Transverse colon (tissue), 4 donors: ENCODE measurements at regions not wholly inside any gene's neighbourhood (a gene's known extent, or its start where the extent isn't known, plus 50 kb on each side); places are given as distances from the start of the nearest gene placed in this dataset.

ENCODE experiments used
- DNase-seq: peaks from one replicate; pipeline ENCODE4 v3.0.0-alpha.2; 2019
- H3K27ac ChIP-seq, 4 donors: fragments of 200-600 bp; sonication (generic); 2 replicates each; pipeline ENCODE4 v1.5.1; 2016 to 2018; ENCODE audit warnings: inconsistent platforms in 4 of 4
- H3K27me3 ChIP-seq: fragments of 200-600 bp; sonication (generic); 2 replicates; pipeline ENCODE4 v1.5.1; 2017; ENCODE audit warnings: inconsistent platforms
- H3K36me3 ChIP-seq, 4 donors: fragments of 200-600 bp; sonication (generic); 2 replicates each; pipeline ENCODE4 v1.5.1; 2017 to 2019; ENCODE audit warnings: inconsistent platforms in 4 of 4
- H3K4me1 ChIP-seq, 4 donors: fragments of 200-600 bp; sonication (generic); 2 replicates each; pipeline ENCODE4 v1.5.1; 2017 to 2020; ENCODE audit warnings: inconsistent platforms in 4 of 4
- H3K4me3 ChIP-seq, 4 donors: fragments of 200-600 bp; sonication (generic); 1 replicate in 1 of 4; 2 replicates in 3 of 4; pipeline versions ENCODE4 v1.5.1 to v1.6.1; 2017 to 2019; ENCODE audit warnings: inconsistent platforms in 4 of 4
- H3K9me3 ChIP-seq, 2 donors: fragments of 200-600 bp; sonication (generic); 2 replicates each; pipeline ENCODE4 v1.5.1; 2017 to 2019; ENCODE audit warnings: inconsistent platforms in 2 of 2
- EP300 ChIP-seq: sonication (generic); formaldehyde crosslinking; IDR thresholded peaks from one replicate; pipeline ENCODE4 v1.6.1; 2017; ENCODE audit warnings: antibody characterized with exemption, low read depth
- POLR2A ChIP-seq: fragments of 450-650 bp; IDR thresholded peaks from one replicate; pipeline ENCODE4 v1.6.1; 2016; ENCODE audit warnings: antibody characterized with exemption, mild to moderate bottlenecking, moderate library complexity
- POLR2AphosphoS5 ChIP-seq, 3 donors: sonication (generic); formaldehyde crosslinking; IDR thresholded peaks; one replicate each; pipeline ENCODE4 v1.6.1; 2016; ENCODE audit warnings: antibody characterized with exemption in 3 of 3
- WGBS, 2 donors: methylation state at CpG; one replicate each; pipeline ENCODE4 v1.1.5; 2018; ENCODE audit warnings: low coverage in 1 of 2; 5-methylcytosine and 5-hydroxymethylcytosine counted together
- in situ Hi-C, 4 donors: fragments of 200-750 bp; cut with MboI; loops; one replicate each; pipeline versions ENCODE4 v1.15.0 to v1.15.1; 2017; ENCODE audit warnings: low sequenced_read_pairs in 3 of 4, low pct_ligation_motif_present in 1 of 4, low pct_unique_long_range_greater_than_20kb in 1 of 4
- intact Hi-C: fragments of 100-400 bp; cut with DNase I; formaldehyde crosslinking; loops from one replicate; pipeline ENCODE4 v1.15.1; 2023; ENCODE audit warnings: low total_unique reads
- TF ChIP-seq, protein P1 (sequence below), 5 experiments: fragments of 200-600 bp in 3 of 5; fragments of 450-650 bp in 2 of 5; sonication (generic) in 3 of 5; IDR thresholded peaks; 1 replicate in 2 of 5; 2 replicates in 3 of 5; pipeline ENCODE4 v1.5.1; 2016 to 2017; ENCODE audit warnings: antibody characterized with exemption in 5 of 5, inconsistent platforms in 3 of 5, mild to moderate bottlenecking in 2 of 5, moderate library complexity in 1 of 5

DNA sequence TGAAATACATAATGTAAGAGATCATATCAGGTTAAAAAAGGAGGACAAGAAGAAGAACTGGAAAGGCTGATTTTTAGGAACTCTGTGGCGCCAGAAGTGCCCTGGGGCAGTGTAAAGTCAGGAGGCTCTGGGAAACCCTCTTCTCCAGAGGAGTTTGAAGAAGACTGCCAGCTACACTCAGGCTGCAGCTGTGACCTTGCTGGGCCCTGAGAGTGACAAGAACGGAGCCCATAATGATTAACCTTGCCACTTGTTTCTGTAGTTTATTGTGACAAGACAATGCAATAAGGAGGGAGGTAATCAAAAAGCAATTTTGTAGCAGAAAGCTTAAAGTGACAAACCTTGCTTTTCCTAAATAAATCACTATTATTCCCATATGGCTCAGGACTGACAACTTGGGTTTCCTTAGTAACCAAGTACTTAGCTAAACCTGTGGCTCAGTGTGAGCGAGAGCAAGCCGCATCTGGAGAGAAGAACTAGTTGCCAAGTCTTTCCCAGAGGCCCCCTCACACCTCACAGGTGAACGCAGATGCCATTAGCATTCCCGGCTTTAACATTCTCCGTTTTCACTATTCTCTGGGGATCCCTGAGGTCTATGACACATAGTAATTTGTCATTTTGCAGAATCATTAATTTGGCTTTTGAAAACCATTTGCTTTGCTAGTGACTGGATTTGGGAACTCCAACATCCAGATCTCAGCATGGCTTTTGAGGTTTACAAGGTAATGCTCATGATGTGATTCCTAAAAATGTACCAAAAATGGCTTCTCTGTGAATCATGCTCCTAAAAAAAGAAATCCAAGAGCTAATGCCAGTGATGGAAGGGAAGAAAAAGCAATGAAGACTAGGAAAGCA is 115.9 kb downstream of the OMA1 start:
- Histone ChIP-seq H3K36me3 (no peaks in the 10 kb centered on the region), H3K4me1 (no peaks in the 10 kb centered on the region), H3K4me3 (no peak overlapping the region), H3K27ac (no peak overlapping the region), H3K27me3 (no peaks in the 10 kb centered on the region), H3K9me3 (no peaks in the 10 kb centered on the region)
- intact Hi-C loops, result no loop called here
- TF ChIP-seq EP300 (no peak), POLR2A (no peak), POLR2AphosphoS5 (IDR thresholded peaks at IDR 0.05) (no peak)
- TF ChIP-seq, protein P1, sequence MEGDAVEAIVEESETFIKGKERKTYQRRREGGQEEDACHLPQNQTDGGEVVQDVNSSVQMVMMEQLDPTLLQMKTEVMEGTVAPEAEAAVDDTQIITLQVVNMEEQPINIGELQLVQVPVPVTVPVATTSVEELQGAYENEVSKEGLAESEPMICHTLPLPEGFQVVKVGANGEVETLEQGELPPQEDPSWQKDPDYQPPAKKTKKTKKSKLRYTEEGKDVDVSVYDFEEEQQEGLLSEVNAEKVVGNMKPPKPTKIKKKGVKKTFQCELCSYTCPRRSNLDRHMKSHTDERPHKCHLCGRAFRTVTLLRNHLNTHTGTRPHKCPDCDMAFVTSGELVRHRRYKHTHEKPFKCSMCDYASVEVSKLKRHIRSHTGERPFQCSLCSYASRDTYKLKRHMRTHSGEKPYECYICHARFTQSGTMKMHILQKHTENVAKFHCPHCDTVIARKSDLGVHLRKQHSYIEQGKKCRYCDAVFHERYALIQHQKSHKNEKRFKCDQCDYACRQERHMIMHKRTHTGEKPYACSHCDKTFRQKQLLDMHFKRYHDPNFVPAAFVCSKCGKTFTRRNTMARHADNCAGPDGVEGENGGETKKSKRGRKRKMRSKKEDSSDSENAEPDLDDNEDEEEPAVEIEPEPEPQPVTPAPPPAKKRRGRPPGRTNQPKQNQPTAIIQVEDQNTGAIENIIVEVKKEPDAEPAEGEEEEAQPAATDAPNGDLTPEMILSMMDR (IDR thresholded peaks at IDR 0.05), result no peak
- in situ Hi-C loops, result no loop called here
- 79 to 88% methylated on average over 4 to 7 of the region's 7 CpGs for WGBS, 2 donors
- no peak for DNase-seq

DNA sequence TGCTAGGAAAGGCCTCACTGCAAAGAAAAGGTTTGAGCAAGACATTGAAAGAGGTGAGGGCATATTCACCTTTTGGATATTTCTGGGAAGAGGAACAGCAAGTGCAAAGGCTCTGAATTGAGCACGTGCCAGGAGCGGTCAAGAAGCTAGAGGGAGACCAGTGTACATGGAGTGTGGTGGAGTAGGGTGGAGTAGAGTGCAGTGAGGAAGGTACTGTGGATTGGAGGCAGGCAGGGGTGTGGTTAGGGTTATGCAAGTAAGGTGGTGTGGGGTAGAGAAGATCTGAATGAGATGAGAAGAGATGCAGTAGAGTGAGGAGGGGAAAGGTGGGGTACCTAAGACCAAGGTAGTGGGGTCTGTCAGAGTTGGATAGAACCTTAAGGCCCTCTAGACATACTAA is 119.6 kb downstream of the OMA1 start:
- 88 to 90% methylated on average over 2 of the region's 2 CpGs for WGBS, 2 donors
- intact Hi-C loops, result no loop called here
- no peaks in the 10 kb centered on the region for H3K9me3 ChIP-seq
- in situ Hi-C loops, result no loop called here
- H3K27me3 ChIP-seq, result no peaks in the 10 kb centered on the region
- no peaks in the 10 kb centered on the region for H3K4me1 ChIP-seq
- no peak for DNase-seq
- TF ChIP-seq, protein P1 (IDR thresholded peaks at IDR 0.05), result no peak
- TF ChIP-seq EP300, result no peak
- no peak for TF ChIP-seq POLR2AphosphoS5 (IDR thresholded peaks at IDR 0.05)
- TF ChIP-seq POLR2A, result no peak
- no peak overlapping the region for H3K4me3 ChIP-seq
- no peak overlapping the region for H3K27ac ChIP-seq
- no peaks in the 10 kb centered on the region for H3K36me3 ChIP-seq

DNA sequence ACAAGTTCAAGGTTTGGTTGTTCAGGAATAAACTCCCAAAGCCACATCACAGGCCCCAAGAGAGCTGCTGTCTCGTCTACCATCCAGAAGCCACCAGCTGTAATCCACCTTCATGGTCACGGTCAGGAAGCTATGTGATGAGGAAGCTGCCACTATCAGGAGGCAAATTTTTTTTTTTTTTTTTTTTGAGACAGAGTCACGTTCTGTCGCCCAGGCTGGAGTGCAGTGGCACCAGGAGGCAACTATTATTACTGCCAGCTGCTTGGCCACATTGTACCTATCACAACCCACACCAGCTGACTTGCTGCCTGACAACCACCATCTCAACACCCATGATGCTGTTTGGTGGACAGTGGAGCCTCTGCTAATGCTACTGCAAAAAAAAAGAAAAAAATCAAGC is 124.1 kb downstream of the OMA1 start:
- in situ Hi-C loops, result no loop called here
- Histone ChIP-seq H3K27ac (no peak overlapping the region), H3K9me3 (no peaks in the 10 kb centered on the region), H3K27me3 (no peaks in the 10 kb centered on the region), H3K36me3 (no peaks in the 10 kb centered on the region), H3K4me3 (no peak overlapping the region), H3K4me1 (no peaks in the 10 kb centered on the region)
- TF ChIP-seq, protein P1 (IDR thresholded peaks at IDR 0.05), result no peak
- TF ChIP-seq POLR2A (no peak), POLR2AphosphoS5 (IDR thresholded peaks at IDR 0.05) (no peak), EP300 (no peak)
- DNase-seq, result no peak
- intact Hi-C loops, result no loop called here
- 79 to 80% methylated on average over 1 to 4 of the region's 4 CpGs for WGBS, 2 donors

DNA sequence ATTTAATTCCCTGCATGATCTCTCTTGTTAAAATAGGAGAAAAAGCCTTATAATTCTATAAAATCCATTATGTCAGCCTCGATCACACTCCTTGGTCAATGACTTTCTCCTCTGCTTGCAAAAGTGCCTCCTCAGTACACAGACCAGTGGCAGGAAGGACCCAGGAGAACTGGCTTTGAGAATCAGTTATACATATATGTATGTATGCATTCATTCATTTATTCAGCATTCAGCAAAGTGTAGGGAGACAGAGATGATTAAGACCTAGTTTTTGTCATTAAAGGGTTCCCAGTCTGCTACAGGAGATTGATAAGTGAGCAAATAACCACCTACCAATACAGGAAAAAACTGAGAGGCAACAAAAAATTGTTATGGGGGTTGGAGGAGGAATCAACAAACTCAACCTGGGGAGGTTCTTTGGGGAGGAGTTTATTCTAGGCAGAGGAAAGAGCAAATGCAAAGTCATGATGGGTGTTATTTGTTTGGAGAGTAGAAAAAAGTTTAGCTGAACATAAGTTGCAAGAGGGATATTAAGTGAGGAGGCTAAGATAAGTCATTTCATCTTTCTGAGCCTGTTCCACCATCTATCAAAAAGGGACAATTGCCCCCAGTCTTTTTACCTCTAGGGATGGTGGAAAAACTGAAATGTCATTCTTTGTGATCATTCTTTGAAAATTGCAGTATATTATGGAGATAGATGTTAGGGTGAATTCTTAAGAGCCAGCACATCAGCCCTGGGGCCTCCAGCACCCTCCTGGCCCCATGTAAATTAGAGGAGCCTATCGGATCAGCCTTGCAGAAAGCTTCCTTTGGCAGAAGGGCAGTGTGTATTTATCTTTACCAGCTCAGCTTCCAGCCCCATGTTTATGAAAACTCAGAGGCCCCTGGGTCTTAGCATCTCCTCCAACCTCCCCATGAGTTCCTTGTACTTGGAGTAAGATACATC is 128.0 kb downstream of the OMA1 start:
- H3K27ac ChIP-seq, result no peak overlapping the region
- intact Hi-C loops, result no loop called here
- H3K9me3 ChIP-seq, result no peaks in the 10 kb centered on the region
- H3K27me3 ChIP-seq, result no peaks in the 10 kb centered on the region
- H3K4me3 ChIP-seq, result no peak overlapping the region
- in situ Hi-C loops, result no loop called here
- 36 to 87% methylated on average over 1 to 2 of the region's 2 CpGs for WGBS, 2 donors
- no peak for DNase-seq
- no peak for TF ChIP-seq POLR2A
- no peak for TF ChIP-seq POLR2AphosphoS5 (IDR thresholded peaks at IDR 0.05)
- TF ChIP-seq, protein P1 (IDR thresholded peaks at IDR 0.05), result no peak
- no peak for TF ChIP-seq EP300
- no peaks in the 10 kb centered on the region for H3K36me3 ChIP-seq
- H3K4me1 ChIP-seq, result no peaks in the 10 kb centered on the region
